NCI-H524 (cell line): ENCODE measurements at regions not wholly inside any gene's neighbourhood (a gene's known extent, or its start where the extent isn't known, plus 50 kb on each side); places are given as distances from the start of the nearest gene placed in this dataset.
A peak's percentile ranks its signal among the peaks of the same experiment; 100 is the strongest.
"Not testable (repeated sequence)": the region's sequence is repeated elsewhere in the genome, so short reads cannot be mapped to it uniquely, and the experiment has no call there.

Experiments
- DNase-seq, 2 experiments: peaks; one replicate each; lab custom pipeline; 2025; lab: John Stamatoyannopoulos, UW

DNA sequence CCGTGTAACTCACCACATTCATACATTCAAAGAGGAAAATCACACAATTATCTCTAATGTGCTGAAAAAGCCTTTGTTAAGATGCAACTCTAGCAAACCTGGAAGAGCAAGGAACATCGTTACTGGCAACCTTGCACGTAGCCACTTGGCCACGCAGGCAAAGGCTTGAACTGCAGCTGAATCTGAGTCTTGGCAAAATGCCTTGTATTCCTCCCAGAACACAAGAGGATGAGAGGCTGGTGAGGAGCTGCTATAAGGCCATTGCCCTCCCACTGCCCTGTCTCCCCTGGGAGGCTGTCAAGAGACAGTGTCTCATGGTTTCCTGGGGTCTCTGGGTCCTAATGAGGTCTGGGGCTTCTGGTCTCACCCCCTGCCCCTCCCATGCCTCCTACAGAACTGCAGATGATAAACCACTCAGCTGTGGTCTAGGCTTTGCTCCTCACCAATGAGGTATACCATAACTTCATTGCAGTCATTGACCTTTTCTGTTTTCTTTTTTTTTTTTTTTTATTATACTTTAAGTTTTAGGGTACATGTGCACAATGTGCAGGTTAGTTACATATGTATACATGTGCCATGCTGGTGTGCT, 141.4 kb downstream of the SPP2 start:
- peak in 1 of 2 experiments; percentile 66 for DNase-seq

DNA sequence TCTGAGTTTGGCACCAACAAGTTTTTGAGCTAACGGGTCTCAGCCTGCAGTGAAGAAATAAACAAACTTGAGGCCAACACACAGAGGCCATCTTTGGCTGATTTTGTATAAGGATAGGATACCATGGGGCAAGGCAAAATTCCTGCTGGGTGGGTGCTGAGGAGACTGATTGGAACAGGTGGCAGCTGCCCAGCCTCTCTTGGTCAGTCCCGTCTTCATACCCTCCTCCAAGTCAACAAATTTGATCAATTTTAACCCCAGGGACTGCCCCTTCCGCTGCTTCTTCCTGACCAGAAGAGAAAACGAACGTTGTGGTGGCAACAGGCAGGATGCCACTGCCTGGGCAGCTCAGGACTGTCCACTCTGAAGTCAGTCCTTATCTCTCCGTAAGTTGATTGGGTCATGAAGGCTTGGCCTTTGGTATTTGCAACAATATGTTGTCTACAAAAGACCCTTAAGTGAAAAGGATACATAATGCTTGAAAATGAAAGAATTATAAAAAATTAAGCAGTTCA, 139.3 kb downstream of the SPP2 start:
- no peak for DNase-seq

DNA sequence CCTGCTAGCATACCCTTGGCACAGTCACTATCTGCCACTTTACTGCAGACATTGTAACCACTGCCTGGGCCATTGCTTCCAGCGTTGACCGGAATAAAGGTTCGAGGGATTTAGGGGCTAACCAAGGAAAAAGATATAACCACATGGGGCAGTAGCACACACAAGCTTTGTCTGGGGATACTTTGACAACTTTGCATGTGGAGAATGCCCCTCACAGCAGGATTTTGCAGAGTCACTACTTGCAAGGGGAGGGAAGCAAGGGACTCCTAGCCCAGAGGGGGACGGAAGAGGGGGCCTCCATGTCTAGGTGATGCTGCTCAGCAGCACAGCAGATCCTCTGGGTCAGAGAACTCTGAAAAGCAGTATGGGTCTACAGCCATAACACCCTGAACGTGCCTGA, 138.7 kb downstream of the SPP2 start:
- DNase-seq = no peak

DNA sequence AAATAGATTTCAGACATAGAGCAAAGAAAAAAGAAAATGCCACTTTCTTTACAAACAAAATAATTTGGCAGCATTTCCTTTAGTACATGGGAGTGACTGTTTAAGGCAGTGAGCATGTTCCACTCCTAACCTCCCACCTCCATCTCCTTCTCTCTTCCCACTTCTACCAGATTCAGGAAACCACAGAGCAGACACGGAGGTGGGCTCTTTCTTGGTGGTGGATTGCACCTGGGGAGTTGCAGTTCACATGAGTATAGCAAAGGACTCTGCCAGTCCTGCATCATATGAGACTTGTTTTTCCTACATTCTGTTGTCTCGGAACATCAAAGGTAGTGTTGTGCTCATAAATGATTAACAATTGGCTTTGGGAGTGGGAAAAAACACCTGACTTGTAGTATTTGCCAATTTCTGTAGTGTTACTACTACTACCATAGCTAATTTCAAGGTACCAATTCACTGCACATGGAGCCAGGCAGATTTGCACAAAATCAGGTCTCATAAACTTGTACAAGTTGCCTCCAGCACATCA, 137.2 kb downstream of the SPP2 start:
- DNase-seq = no peak

DNA sequence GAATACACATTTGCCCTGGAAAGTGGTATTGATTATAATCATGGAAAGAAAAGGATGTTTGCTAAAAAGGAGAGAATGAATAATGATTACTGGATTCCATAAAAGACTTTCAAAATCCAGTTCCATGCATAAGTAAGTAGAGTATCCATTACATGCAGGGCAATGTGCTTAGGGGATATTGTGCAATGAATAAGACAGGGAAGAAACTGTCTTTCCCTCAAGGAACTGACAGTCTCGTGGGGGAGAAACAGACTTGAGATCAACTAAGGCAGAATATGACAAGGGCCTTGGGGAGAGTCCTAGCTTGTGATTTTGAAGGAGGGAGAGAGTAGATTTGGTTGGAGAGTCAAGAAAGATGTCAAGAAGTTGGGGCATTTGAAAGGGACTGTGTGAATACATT, 130.6 kb downstream of the SPP2 start:
- no peak for DNase-seq

DNA sequence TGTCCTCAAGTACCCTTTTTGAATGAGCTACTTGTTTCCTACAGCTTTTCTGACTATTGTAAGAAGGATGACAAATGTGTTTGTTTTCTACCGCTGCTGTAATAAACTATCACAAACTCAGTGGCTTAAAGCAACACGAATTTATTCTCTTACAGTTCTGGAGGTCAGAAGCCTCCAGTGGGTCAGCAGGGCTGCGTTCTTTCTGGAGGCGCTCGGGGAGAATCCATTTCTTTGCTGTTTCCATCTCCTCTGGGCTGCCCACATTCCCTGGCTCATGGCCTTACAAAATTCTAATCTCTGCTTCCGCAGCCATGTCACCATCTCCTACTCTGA, 128.5 kb downstream of the SPP2 start:
- DNase-seq = no peak

DNA sequence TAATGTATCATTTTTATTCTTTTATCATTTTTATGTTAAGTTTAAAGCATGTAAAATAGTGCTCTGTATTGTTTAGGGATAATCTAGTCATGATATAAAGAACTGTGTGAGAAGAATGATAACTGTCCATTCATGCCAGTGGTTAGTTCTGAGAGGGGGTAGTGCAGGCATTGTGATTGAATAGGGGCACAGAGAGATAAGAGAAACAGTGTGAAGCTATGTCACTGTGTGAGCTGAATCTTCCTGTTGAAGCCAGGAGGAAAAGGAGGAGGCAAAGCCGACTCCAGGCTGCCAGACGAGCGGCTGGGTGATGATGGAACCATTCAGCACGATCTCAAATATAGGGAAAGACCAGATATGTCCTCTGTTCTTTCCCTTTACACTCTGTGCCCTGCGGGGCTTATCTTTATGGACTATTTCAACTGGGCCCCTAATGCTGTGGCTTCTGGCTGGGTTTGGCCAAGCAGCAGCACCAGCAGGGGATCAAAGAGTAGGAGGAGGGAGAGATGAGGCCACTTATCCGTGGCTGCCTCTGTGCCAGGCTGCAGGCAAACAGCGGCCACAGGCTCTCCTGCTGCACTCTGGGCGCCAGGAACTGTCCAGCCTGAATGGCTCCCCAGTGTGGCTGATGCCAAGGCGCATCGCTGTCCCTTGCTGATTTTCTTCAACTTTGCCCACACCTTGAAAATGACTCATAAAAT, 128.0 kb downstream of the SPP2 start:
- no peak for DNase-seq

DNA sequence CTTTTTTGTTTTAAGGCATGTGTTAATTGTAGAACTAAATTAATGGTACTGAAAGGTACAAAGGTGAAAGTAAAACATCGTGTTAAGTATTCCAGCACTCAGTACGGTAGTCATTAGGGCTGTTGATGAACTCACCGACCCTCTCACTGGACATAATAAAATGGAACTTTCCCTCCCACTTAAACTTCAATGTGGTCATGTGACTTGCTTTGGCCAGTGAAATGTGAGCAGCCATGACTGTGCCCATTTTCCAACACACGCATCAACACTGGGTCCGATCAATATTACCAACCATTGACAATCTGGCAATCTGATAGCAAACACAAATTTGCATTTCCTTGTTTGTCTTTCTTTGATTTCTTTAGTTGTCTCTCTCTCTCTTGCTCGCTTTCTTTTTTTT, 125.1 kb downstream of the SPP2 start:
- no peak for DNase-seq

DNA sequence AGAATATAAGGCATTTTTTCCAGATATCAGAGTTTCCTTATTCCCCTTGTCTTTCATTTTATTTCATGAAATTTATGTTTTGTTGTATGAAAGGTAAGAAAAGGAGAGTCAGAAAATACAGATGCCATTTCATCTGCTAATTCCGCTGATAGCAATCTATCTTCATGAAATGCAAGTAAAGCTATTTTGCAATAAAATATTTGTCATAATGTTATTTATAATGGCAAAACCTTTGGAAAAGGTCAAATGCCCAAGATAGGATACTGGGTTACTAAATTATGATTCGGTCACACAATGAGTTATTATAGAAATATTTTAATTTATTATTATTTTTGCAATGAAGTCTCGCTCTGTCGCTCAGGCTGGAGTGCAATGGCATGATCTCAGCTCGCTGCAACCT, 124.2 kb downstream of the SPP2 start:
- DNase-seq = no peak

DNA sequence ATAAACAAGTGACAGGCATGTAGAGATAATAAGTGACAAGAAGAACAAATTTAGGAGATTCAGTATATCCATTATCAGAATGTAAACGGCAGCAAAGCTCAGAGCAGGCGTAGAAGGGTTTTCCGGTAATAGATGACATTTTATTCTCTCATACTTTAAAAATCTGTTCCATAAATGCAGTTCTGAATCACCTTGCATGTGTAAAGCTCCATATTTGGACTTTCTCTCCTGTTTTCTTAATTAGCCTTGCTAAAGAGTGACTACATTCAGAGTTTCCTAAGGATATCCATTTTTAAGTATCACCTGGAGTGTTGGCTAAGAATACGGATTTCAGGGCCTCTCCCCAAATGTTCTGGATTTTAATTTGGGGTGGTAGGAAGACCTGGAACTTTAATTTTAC, 122.0 kb downstream of the SPP2 start:
- no peak for DNase-seq

DNA sequence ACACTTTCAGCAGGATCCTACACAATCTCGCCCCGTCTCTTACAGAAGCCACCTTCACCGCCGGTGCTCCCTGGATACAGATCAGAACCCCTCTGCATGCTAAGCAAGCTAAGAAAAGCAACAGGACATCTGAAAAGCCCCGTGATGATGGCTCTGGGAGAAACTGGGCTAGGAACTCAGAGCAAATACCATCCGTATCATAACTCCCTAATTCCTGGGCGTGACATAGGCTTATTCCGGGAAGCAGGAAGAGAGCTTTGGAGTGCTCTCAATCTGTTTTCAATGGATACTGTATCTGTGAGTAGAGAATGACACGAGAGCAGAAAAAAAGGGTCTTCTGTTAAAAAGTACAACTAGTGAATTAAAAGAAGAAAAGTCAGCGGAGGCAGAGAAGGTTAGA, 121.6 kb downstream of the SPP2 start:
- DNase-seq = peak; percentile 11 to 64

DNA sequence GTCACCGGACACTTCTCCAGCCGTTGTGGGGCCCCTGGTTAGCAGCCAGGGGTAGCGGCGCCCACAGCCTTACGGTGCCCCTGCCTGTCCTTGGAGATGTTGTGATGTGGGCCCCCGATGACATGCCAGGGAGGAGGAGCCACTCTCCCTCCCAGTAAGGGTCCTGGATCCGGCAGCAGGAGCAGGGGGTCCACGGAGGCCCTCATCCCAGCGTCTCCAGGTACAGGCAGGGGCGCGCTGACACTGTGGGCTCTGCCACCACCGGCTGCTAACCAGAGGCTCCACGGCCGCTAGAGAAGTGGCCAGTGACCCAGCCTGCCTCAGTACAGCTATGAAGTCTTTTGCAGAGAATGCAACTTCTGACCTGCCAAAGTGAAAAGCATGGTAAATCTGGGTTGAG, 121.2 kb downstream of the SPP2 start:
- no peak for DNase-seq

DNA sequence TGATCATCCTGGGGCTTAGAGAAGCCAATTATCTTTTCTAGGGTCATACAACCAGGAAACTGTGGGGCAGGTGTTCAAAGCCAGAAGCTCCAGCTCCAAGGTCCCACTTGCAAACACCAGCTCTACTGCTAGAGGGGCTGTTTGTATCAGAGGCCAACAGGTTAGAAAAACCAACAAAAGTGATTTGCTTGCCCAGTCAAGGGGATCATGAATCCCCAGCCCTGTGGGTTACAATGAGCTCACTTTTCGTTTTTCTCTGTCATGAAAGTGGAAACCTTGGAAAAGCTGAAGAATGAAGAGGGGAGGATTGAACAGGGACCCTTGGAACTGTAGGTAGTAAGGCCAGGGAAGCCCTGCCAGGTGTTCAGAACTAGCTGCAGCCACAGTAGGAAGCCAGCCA, 119.2 kb downstream of the SPP2 start:
- DNase-seq = no peak

DNA sequence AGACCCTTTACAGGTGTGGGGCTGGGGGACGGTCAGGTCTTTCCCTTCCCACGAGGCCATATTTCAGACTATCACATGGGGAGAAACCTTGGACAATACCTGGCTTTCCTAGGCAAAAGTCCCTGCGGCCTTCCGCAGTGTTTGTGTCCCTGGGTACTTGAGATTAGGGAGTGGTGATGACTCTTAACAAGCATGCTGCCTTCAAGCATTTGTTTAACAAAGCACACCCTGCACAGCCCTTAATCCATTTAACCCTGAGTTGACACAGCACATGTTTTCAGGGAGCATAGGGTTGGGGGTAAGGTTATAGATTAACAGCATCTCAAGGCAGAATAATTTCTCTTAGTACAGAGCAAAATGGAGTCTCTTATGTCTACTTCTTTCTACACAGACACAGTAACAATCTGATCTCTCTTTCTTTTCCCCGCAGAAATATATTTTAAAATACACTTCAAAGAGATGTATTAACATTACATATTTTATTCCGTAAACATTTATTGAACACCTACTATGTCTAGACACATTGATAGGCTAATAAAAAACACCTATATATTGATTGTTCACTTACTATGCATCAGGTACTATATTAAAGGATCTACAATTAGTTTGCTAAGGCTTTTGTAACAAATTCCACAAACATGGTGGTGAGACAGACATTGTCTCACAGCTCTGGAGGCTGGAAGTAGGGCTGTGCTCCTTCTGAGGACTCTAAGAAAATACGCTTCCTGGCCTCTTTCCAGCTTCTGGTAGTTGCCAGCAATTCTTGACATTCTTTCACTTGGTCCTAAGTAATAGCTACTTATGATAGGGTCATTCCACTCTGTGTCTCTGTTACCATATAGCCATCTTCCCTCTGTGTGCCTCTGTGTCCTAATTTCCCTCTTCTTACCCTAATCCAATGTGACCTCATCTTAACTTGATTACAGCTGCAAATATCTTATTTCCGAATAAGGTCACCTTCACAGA, 118.4 kb downstream of the SPP2 start:
- not testable (repeated sequence) for DNase-seq

DNA sequence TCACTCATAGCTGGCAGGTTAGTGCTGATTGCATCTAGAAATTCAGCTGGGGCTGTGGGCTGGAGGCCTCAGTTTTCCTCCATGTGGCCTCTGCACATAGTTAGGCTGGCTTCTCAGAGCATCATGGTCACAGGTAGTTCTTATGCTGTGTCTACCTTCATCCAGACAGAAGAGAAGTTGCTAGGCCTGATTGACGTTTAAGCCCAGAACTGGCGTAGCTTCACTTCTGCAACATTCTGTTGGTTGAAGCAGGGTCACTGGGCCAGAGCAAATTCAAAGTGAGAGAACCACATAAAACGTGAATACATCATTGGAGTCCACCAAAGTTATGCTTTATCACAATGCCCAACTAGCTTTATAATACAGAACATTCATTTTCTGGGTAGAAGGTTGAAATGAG, 116.0 kb downstream of the SPP2 start:
- DNase-seq = no peak

DNA sequence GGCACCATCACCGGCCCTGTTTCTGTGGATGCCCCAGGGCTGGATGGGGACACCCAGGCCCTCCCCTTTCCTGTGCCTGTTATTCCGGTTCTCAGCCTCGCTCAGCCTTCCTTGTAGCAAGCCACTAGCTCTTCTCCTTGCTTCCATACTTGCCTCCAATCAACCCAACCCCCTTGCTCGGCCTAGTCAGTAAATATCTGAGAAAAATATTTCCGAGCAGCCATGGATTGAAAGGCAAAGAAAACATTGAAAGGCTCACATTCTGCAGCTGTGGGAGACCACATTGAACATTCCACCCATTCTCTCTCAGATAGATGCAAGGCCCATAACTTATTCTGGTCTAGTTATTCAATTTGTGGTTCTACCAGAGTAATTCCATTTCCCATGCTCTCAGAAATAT, 114.9 kb downstream of the SPP2 start:
- no peak for DNase-seq

DNA sequence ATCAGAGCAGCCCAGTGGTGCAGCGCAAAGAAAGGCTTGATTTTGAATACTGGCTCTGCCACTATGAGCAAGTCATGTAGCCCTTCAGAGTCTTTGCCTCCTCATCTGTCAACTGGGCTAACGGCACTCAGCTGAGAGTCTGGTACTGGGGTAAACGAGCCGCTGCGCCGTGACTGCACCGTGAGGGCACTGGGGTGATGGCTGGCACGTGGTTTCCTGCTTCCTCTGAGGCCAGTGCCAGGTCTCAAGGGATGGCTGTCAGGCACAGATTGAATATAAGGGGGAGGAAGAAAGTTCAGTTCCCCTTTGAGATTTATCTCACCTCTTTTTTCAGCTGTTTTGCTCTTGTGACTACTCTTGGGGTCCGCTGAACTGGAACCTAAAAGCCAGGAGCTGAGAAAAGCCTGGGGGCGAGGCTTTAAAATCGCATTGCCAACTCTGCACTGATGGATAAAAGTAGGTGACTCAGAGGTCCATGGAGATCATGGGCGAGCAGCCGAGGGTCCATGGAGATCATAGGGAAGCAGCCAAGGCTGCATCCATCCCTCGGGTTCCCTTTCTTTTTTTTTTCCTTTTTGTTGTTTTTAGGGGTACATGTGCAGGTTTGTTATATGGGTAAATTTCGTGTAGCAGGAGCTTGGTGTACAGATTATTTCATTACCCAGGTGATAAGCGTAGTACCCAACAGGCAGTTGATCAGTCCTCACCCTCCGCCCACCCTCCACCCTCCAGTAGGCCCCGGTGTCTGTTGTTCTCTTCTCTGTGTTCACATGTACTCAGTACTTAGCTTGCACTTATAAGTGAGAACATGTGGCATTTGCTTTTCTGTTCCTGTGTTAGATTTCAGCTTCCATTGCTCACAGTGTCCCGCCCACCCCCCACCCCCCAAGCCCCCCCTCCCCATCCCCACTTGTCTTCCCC, 114.3 kb downstream of the SPP2 start:
- DNase-seq = no peak

DNA sequence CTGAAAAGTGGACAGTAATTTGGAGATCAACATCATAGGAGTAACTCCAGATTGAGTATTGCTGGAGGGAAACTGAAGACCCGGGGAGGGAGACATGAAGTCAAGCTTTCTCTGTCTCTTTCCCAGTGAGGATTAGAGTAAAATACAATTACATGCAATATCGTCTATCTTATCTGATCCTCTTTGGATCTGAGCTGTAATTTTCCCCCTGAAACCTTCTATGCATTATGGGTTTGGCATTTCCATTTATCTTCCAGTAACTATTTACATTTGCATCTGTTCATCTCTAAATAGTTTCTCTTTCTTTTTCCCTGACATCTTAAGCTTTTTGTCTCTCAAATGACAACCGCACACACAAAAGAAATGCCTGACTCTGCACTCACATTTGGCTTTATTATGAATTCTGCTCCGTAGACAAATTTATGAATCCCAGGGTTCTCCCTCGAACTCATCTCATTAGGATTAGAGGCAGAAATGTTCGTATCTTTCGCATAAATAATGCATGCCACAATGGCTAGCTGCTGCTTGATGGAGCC, 113.1 kb downstream of the SPP2 start:
- DNase-seq = no peak

DNA sequence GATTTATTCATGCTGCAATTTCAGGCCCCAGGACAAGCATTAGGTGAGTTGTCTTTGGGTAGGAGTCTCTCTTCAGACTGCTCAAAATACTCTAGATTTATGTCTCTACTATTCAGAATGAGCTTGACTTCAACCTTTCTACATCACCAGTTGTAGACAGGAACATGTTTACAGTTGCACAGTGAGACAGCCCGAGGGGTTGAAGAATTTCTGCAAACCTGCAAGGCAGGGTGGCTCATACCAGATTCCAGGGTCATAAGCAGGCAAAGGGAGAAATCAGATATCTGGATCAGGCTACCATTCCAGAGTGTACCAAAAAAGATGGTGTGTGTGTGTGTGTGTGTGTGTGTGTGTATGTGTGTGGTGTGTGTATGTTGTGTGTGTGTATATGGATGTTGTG, 112.4 kb downstream of the SPP2 start:
- no peak for DNase-seq

DNA sequence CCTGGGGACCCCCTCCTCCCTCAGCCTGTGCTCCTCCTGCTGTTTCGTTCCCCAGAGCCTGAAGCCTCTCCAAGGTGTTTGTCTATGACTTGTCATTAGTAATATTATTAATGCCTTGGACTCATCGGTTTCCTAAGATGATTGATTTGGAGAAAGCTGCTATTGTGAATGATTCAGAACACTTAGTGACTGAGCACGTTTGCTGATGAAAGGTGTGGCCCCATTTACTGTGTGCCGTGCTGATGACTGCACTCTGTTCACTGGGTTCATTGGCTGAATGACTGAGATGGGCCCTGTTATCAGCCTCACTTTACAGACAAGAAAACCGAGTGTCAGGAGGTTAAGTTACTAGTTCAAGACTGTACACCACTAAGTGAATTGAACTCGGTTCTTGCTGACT, 111.4 kb downstream of the SPP2 start:
- DNase-seq = no peak

DNA sequence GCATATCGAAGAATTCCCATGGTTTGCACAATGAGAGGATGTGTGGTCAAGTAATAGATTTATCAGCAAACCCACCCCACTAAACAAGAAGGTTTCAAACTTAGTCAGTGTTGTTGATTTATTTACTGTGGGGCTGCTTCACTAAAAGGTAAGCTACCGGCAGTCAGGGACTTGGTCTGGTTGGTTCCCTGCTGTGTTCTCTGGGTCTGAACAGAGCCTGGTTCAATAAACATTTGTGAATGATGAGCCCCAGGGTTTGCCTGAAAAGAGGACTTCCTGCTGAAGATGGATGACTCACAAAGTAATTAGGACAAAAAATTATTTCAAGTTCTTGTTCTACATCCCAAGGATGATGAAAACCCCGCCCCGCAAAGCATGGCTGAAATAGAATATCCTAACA, 108.3 kb downstream of the SPP2 start:
- DNase-seq = no peak
